Lower leg skin (tissue), 4 donors: ENCODE measurements at regions not wholly inside any gene's neighbourhood (a gene's known extent, or its start where the extent isn't known, plus 50 kb on each side); places are given as distances from the start of the nearest gene placed in this dataset.

Experiments
- DNase-seq, 2 donors: peaks; one replicate each; pipeline ENCODE4 v3.0.0-alpha.2; 2019; ENCODE audit warnings: low spot score in 2 of 2
- H3K4me3 ChIP-seq: fragments of 200-600 bp; sonication (generic); 2 replicates; pipeline ENCODE4 v1.5.1; 2017; ENCODE audit warnings: mild to moderate bottlenecking, low read depth; ENCODE audit not compliant: poor library complexity, severe bottlenecking
- CTCF ChIP-seq, 3 donors: fragments of 450-650 bp; IDR thresholded peaks; one replicate each; pipeline ENCODE4 v1.5.1; 2016; ENCODE audit warnings: antibody characterized with exemption in 3 of 3, mild to moderate bottlenecking in 3 of 3, moderate library complexity in 2 of 3
- POLR2A ChIP-seq, 2 donors: fragments of 450-650 bp; IDR thresholded peaks; one replicate each; pipeline ENCODE4 v1.6.1; 2016 to 2017; ENCODE audit warnings: antibody characterized with exemption in 2 of 2, mild to moderate bottlenecking in 1 of 2, moderate library complexity in 1 of 2
- WGBS, 2 donors: methylation state at CpG; one replicate each; pipeline ENCODE4 v1.1.5; 2018; 5-methylcytosine and 5-hydroxymethylcytosine counted together
- intact Hi-C: fragments of 100-400 bp; cut with DNase I; formaldehyde crosslinking; loops from one replicate; pipeline ENCODE4 v1.15.0; 2023; ENCODE audit warnings: low total_unique reads

- no peak overlapping the region for H3K4me3 ChIP-seq
- WGBS, 2 donors: 67 to 70% methylated on average over 2 of the region's 2 CpGs
- DNase-seq: no peak
- TF ChIP-seq CTCF (IDR thresholded peaks at IDR 0.05): no peak
- no peak for TF ChIP-seq POLR2A (IDR thresholded peaks at IDR 0.05)
- intact Hi-C loops: no loop called here
Measured at GRCh38 chr2:160550048-160550447, 56.4 kb upstream of the RBMS1 start.

GRCh38 chr2:160551259-160551658 lies 57.7 kb upstream of the RBMS1 start:
- DNase-seq: no peak
- TF ChIP-seq CTCF (IDR thresholded peaks at IDR 0.05) (no peak), POLR2A (IDR thresholded peaks at IDR 0.05) (no peak)
- WGBS, 2 donors: 35 to 38% methylated on average over 4 of the region's 4 CpGs
- intact Hi-C loops: no loop called here
- no peak overlapping the region for H3K4me3 ChIP-seq

GRCh38 chr2:160555420-160556071 lies 61.9 kb upstream of the RBMS1 start:
- 86 to 92% methylated on average over 6 of the region's 6 CpGs for WGBS, 2 donors

GRCh38 chr2:160557903-160558302 lies 64.3 kb upstream of the RBMS1 start:
- TF ChIP-seq POLR2A (IDR thresholded peaks at IDR 0.05) (no peak), CTCF (IDR thresholded peaks at IDR 0.05) (no peak)
- no peak for DNase-seq

More at GRCh38 chr2:160555420-160556071, 61.9 kb upstream of the RBMS1 start:
- intact Hi-C loops: no loop called here
- no peak for DNase-seq
- TF ChIP-seq CTCF (IDR thresholded peaks at IDR 0.05) (no peak), POLR2A (IDR thresholded peaks at IDR 0.05) (no peak)
- no peak overlapping the region for H3K4me3 ChIP-seq

GRCh38 chr2:160558531-160558930 lies 64.9 kb upstream of the RBMS1 start:
- TF ChIP-seq POLR2A (IDR thresholded peaks at IDR 0.05) (no peak), CTCF (IDR thresholded peaks at IDR 0.05) (no peak)
- WGBS, 2 donors: 87 to 91% methylated on average over 5 of the region's 5 CpGs
- no peak overlapping the region for H3K4me3 ChIP-seq
- DNase-seq: no peak
- intact Hi-C loops: no loop called here

More at GRCh38 chr2:160557903-160558302, 64.3 kb upstream of the RBMS1 start:
- no peak overlapping the region for H3K4me3 ChIP-seq
- intact Hi-C loops: no loop called here
- 64 to 88% methylated on average over 3 of the region's 3 CpGs for WGBS, 2 donors
